ENCODE measurements at regions not wholly inside any gene's neighbourhood (a gene's known extent, or its start where the extent isn't known, plus 50 kb on each side); places are given as distances from the start of the nearest gene placed in this dataset.

GRCh38 chr12:84276215-84276614, 636.4 kb downstream of the SLC6A15 start:
- WGBS, 2 experiments (ENCODE audit: insufficient coverage in 2 of 2) = 78 to 100% methylated on average over 1 of the region's 2 CpGs
- H3K9me3 ChIP-seq (ENCODE audit: control insufficient read depth, low read length) = no peaks in the 10 kb centered on the region
- no peaks in the 10 kb centered on the region for H3K36me3 ChIP-seq (ENCODE audit: control insufficient read depth, insufficient read depth, low read length)
- no peaks in the 10 kb centered on the region for H3K4me1 ChIP-seq (ENCODE audit: control insufficient read depth, insufficient read depth, low read length, poor library complexity, severe bottlenecking)
- no peak overlapping the region for H3K4me3 ChIP-seq (ENCODE audit: extremely low read depth, insufficient read depth, low read length, poor library complexity, severe bottlenecking)
- H3K27ac ChIP-seq (ENCODE audit: low read depth, low read length, severe bottlenecking) = no peak overlapping the region

- no CpG with 5 or more reads among the region's 3 CpGs for WGBS, 2 experiments (ENCODE audit: insufficient coverage in 2 of 2)
- Histone ChIP-seq H3K9me3 (ENCODE audit: control insufficient read depth, low read length) (no peaks in the 10 kb centered on the region), H3K27ac (ENCODE audit: low read depth, low read length, severe bottlenecking) (no peak overlapping the region), H3K4me3 (ENCODE audit: extremely low read depth, insufficient read depth, low read length, poor library complexity, severe bottlenecking) (no peak overlapping the region), H3K4me1 (ENCODE audit: control insufficient read depth, insufficient read depth, low read length, poor library complexity, severe bottlenecking) (no peaks in the 10 kb centered on the region), H3K36me3 (ENCODE audit: control insufficient read depth, insufficient read depth, low read length) (no peaks in the 10 kb centered on the region)
Observed at GRCh38 chr12:84272324-84272723, 640.3 kb downstream of the SLC6A15 start.

GRCh38 chr12:84270470-84271140, 642.0 kb downstream of the SLC6A15 start:
- Histone ChIP-seq H3K9me3 (ENCODE audit: control insufficient read depth, low read length) (no peaks in the 10 kb centered on the region), H3K4me1 (ENCODE audit: control insufficient read depth, insufficient read depth, low read length, poor library complexity, severe bottlenecking) (no peaks in the 10 kb centered on the region), H3K4me3 (ENCODE audit: extremely low read depth, insufficient read depth, low read length, poor library complexity, severe bottlenecking) (no peak overlapping the region), H3K36me3 (ENCODE audit: control insufficient read depth, insufficient read depth, low read length) (no peaks in the 10 kb centered on the region), H3K27ac (ENCODE audit: low read depth, low read length, severe bottlenecking) (no peak overlapping the region)
- 51 to 67% methylated on average over 5 to 7 of the region's 8 CpGs for WGBS, 2 experiments (ENCODE audit: insufficient coverage in 2 of 2)

GRCh38 chr12:84247931-84248330, 664.7 kb downstream of the SLC6A15 start:
- Histone ChIP-seq H3K4me1 (ENCODE audit: control insufficient read depth, insufficient read depth, low read length, poor library complexity, severe bottlenecking) (no peaks in the 10 kb centered on the region), H3K36me3 (ENCODE audit: control insufficient read depth, insufficient read depth, low read length) (no peaks in the 10 kb centered on the region), H3K27ac (ENCODE audit: low read depth, low read length, severe bottlenecking) (no peak overlapping the region), H3K4me3 (ENCODE audit: extremely low read depth, insufficient read depth, low read length, poor library complexity, severe bottlenecking) (no peak overlapping the region), H3K9me3 (ENCODE audit: control insufficient read depth, low read length) (no peaks in the 10 kb centered on the region)
- WGBS, 2 experiments (ENCODE audit: insufficient coverage in 2 of 2) = no CpG with 5 or more reads among the region's 2 CpGs

DNA sequence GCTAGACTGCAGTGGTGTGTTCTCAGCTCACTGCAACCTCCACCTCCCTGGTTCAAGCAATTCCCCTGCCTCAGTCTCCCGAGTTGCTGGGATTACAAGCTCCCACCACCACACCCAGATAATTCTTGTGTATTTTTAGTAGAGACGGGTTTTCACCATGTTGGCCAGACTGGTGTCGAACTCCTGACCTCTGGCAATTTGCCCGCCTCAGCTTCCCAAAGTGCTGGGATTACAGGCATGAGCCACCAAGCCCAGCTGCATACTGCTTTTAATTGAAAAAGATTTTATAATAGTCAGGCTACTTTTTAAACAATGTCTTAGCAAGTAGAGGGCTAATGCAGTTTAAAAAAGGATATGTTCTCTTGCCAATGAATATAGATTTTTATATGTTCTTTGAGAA, 668.9 kb downstream of the SLC6A15 start:
- Histone ChIP-seq H3K27ac (ENCODE audit: low read depth, low read length, severe bottlenecking) (no peak overlapping the region), H3K4me3 (ENCODE audit: extremely low read depth, insufficient read depth, low read length, poor library complexity, severe bottlenecking) (no peak overlapping the region), H3K36me3 (ENCODE audit: control insufficient read depth, insufficient read depth, low read length) (no peaks in the 10 kb centered on the region), H3K4me1 (ENCODE audit: control insufficient read depth, insufficient read depth, low read length, poor library complexity, severe bottlenecking) (no peaks in the 10 kb centered on the region), H3K9me3 (ENCODE audit: control insufficient read depth, low read length) (no peaks in the 10 kb centered on the region)
- 80% methylated on average over 1 of the region's 4 CpGs; no CpG with 5 or more reads in 1 of the 2 experiments for WGBS, 2 experiments (ENCODE audit: insufficient coverage in 2 of 2)

- H3K4me3 ChIP-seq (ENCODE audit: extremely low read depth, insufficient read depth, low read length, poor library complexity, severe bottlenecking) = no peak overlapping the region
- H3K4me1 ChIP-seq (ENCODE audit: control insufficient read depth, insufficient read depth, low read length, poor library complexity, severe bottlenecking) = no peaks in the 10 kb centered on the region
- H3K27ac ChIP-seq (ENCODE audit: low read depth, low read length, severe bottlenecking) = no peak overlapping the region
- no peaks in the 10 kb centered on the region for H3K36me3 ChIP-seq (ENCODE audit: control insufficient read depth, insufficient read depth, low read length)
- no CpG with 5 or more reads among the region's 3 CpGs for WGBS, 2 experiments (ENCODE audit: insufficient coverage in 2 of 2)
- H3K9me3 ChIP-seq (ENCODE audit: control insufficient read depth, low read length) = no peaks in the 10 kb centered on the region
Observed at GRCh38 chr12:84222841-84223240, 689.8 kb downstream of the SLC6A15 start.

DNA sequence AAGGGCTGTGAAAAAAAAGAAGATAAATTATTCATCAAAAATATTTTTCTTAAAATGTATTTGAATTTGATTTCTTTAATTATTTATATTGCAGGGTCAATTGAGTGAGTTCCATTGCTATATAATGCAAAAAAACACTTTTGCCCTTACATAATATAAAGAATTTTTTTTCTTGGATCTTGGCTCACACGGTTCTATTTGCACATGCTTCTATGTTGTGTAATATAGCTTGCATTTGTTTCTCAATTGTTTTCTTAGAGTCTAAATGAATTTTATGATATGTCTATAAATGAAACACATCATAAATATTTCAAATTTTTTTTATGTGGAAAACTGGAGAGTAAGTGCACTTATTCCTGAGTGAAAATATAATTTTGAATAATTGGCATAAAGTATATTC, 694.2 kb downstream of the SLC6A15 start:
- no peak overlapping the region for H3K4me3 ChIP-seq (ENCODE audit: extremely low read depth, insufficient read depth, low read length, poor library complexity, severe bottlenecking)
- no CpG with 5 or more reads among the region's 1 CpG for WGBS, 2 experiments (ENCODE audit: insufficient coverage in 2 of 2)
- H3K4me1 ChIP-seq (ENCODE audit: control insufficient read depth, insufficient read depth, low read length, poor library complexity, severe bottlenecking) = no peaks in the 10 kb centered on the region
- no peaks in the 10 kb centered on the region for H3K9me3 ChIP-seq (ENCODE audit: control insufficient read depth, low read length)
- no peaks in the 10 kb centered on the region for H3K36me3 ChIP-seq (ENCODE audit: control insufficient read depth, insufficient read depth, low read length)
- H3K27ac ChIP-seq (ENCODE audit: low read depth, low read length, severe bottlenecking) = no peak overlapping the region

DNA sequence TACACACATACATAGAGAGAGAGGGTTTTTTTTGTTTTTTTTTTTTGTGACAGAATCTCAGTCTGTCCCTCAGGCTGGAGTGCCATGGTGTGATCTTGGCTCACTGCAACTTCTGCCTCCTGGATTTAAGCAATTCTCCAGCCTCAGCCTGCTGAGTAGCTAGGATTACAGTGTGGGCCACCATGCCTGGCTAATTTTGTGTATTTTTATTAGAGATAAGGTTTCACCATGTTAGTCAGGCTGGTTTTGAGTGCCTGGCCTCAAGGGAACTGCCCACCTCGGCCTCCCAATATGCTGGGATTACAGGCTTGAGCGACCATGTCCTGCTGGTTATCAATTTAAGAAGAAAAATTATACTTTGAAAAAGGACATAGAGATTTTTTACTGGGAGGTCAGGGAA, 710.6 kb downstream of the SLC6A15 start:
- no CpG with 5 or more reads among the region's 2 CpGs for WGBS, 2 experiments (ENCODE audit: insufficient coverage in 2 of 2)
- Histone ChIP-seq H3K36me3 (ENCODE audit: control insufficient read depth, insufficient read depth, low read length) (no peaks in the 10 kb centered on the region), H3K27ac (ENCODE audit: low read depth, low read length, severe bottlenecking) (no peak overlapping the region), H3K4me1 (ENCODE audit: control insufficient read depth, insufficient read depth, low read length, poor library complexity, severe bottlenecking) (no peaks in the 10 kb centered on the region), H3K9me3 (ENCODE audit: control insufficient read depth, low read length) (no peaks in the 10 kb centered on the region), H3K4me3 (ENCODE audit: extremely low read depth, insufficient read depth, low read length, poor library complexity, severe bottlenecking) (no peak overlapping the region)

DNA sequence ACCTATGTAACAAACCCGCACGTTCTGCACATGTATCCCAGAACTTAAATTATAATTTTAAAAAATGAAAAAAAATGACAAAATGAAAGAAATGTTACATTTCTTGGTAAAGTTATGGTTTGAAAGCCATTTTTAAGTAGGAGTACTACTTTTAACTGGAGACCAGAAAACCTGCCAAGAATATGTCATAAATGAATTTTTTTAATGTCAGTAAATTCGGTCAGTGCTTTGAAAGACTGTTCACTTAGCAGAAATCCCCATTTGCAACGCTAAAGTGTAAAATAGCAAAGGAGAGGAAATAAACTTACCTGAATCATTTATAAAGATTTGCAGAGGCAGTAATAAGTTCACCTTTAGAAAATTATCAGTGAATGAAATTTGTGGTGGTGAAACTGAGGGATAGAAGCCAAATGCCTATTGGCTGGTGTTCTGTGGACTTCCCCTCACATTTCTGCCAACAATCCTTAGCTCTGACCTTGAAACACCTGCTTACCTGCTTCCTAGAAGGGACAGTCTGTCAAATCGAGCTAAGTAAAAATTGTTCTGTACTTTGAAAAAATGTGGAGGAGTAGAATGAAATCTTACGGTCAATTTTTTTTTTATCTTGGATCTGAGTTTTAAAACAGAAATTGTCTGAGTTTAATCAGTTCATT, 714.2 kb downstream of the SLC6A15 start:
- no CpG with 5 or more reads among the region's 6 CpGs for WGBS, 2 experiments (ENCODE audit: insufficient coverage in 2 of 2)
- H3K4me3 ChIP-seq (ENCODE audit: extremely low read depth, insufficient read depth, low read length, poor library complexity, severe bottlenecking) = no peak overlapping the region
- H3K36me3 ChIP-seq (ENCODE audit: control insufficient read depth, insufficient read depth, low read length) = no peaks in the 10 kb centered on the region
- no peaks in the 10 kb centered on the region for H3K9me3 ChIP-seq (ENCODE audit: control insufficient read depth, low read length)
- H3K4me1 ChIP-seq (ENCODE audit: control insufficient read depth, insufficient read depth, low read length, poor library complexity, severe bottlenecking) = no peaks in the 10 kb centered on the region
- H3K27ac ChIP-seq (ENCODE audit: low read depth, low read length, severe bottlenecking) = no peak overlapping the region

DNA sequence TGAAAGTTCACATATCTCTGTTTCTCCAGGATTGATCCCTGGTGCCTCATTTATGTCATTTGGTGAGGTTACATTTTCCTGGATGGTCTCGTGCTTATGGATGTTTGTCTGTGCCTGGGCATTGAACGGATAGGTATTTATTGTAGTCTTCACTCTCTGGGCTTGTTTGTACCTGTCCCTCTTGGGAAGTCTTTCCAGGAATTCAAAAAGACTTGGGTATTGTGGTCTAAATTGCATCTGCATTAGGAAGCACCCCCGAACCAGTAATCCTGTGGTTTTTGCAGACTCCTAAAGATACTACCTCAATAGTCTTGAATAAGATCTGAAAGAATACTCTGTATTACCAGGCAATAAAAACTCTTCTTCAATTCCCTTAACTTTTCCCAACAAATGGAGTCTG, 720.8 kb downstream of the SLC6A15 start:
- WGBS, 2 experiments (ENCODE audit: insufficient coverage in 2 of 2) = 70% methylated on average over 2 of the region's 3 CpGs; no CpG with 5 or more reads in 1 of the 2 experiments

DNA sequence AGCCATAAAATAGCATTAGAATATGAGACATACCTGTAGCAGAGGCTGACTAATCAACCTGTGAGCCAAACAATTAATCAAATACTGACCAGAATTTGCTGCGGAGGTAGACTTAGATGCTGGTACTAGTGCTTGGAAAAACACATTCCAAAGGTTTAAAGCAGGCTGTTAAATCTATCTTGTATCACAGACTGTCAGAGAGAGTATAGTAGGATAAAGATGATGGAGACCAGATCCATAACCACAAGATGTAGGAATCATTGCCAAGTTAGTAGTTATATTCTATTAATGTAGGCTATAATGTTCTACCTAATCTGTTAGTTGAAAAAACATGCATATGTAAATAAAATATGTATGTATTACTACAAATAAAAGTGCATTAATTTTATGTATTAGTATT, 726.2 kb downstream of the SLC6A15 start:
- no peaks in the 10 kb centered on the region for H3K4me1 ChIP-seq (ENCODE audit: control insufficient read depth, insufficient read depth, low read length, poor library complexity, severe bottlenecking)
- no CpG with 5 or more reads among the region's 1 CpG for WGBS, 2 experiments (ENCODE audit: insufficient coverage in 2 of 2)
- H3K36me3 ChIP-seq (ENCODE audit: control insufficient read depth, insufficient read depth, low read length) = no peaks in the 10 kb centered on the region
- no peaks in the 10 kb centered on the region for H3K9me3 ChIP-seq (ENCODE audit: control insufficient read depth, low read length)
- no peak overlapping the region for H3K27ac ChIP-seq (ENCODE audit: low read depth, low read length, severe bottlenecking)
- no peak overlapping the region for H3K4me3 ChIP-seq (ENCODE audit: extremely low read depth, insufficient read depth, low read length, poor library complexity, severe bottlenecking)

More for the DNA sequence above, 720.8 kb downstream of the SLC6A15 start:
- Histone ChIP-seq H3K27ac (ENCODE audit: low read depth, low read length, severe bottlenecking) (no peak overlapping the region), H3K36me3 (ENCODE audit: control insufficient read depth, insufficient read depth, low read length) (no peaks in the 10 kb centered on the region), H3K9me3 (ENCODE audit: control insufficient read depth, low read length) (no peaks in the 10 kb centered on the region), H3K4me1 (ENCODE audit: control insufficient read depth, insufficient read depth, low read length, poor library complexity, severe bottlenecking) (no peaks in the 10 kb centered on the region), H3K4me3 (ENCODE audit: extremely low read depth, insufficient read depth, low read length, poor library complexity, severe bottlenecking) (no peak overlapping the region)

All from mesodermal cell (in vitro differentiated cells).